ENCODE measurements at regions not wholly inside any gene's neighbourhood (a gene's known extent, or its start where the extent isn't known, plus 50 kb on each side); places are given as distances from the start of the nearest gene placed in this dataset.

- TF ChIP-seq, protein P1, sequence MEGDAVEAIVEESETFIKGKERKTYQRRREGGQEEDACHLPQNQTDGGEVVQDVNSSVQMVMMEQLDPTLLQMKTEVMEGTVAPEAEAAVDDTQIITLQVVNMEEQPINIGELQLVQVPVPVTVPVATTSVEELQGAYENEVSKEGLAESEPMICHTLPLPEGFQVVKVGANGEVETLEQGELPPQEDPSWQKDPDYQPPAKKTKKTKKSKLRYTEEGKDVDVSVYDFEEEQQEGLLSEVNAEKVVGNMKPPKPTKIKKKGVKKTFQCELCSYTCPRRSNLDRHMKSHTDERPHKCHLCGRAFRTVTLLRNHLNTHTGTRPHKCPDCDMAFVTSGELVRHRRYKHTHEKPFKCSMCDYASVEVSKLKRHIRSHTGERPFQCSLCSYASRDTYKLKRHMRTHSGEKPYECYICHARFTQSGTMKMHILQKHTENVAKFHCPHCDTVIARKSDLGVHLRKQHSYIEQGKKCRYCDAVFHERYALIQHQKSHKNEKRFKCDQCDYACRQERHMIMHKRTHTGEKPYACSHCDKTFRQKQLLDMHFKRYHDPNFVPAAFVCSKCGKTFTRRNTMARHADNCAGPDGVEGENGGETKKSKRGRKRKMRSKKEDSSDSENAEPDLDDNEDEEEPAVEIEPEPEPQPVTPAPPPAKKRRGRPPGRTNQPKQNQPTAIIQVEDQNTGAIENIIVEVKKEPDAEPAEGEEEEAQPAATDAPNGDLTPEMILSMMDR (IDR thresholded peaks at IDR 0.05) = no peak
- TF ChIP-seq POLR2A (IDR thresholded peaks at IDR 0.05) = no peak
Measured at GRCh38 chr1:199336745-199337640, 690.5 kb upstream of the NR5A2 start.

All from vagina (tissue), 2 donors.